Gastrocnemius medialis (tissue), 4 donors: ENCODE measurements at regions not wholly inside any gene's neighbourhood (a gene's known extent, or its start where the extent isn't known, plus 50 kb on each side); places are given as distances from the start of the nearest gene placed in this dataset.

Experiments
- CTCF ChIP-seq, 5 experiments: fragments of 450-650 bp in 3 of 5; fragments of 200-600 bp in 2 of 5; sonication (generic) in 2 of 5; IDR thresholded peaks in 4 of 5; conservative IDR thresholded peaks in 1 of 5; 1 replicate in 4 of 5; 2 replicates in 1 of 5; pipeline ENCODE4 v1.5.1; 2016 to 2019; ENCODE audit warnings: antibody characterized with exemption in 5 of 5, mild to moderate bottlenecking in 3 of 5, moderate library complexity in 3 of 5
- POLR2A ChIP-seq, 2 donors: fragments of 450-650 bp; IDR thresholded peaks; one replicate each; pipeline ENCODE4 v1.6.1; 2017; ENCODE audit warnings: antibody characterized with exemption in 2 of 2, mild to moderate bottlenecking in 2 of 2, moderate library complexity in 2 of 2

- TF ChIP-seq CTCF (IDR thresholded peaks at IDR 0.05 in 4 of 5, conservative IDR thresholded peaks at IDR 0.05 in 1 of 5) (no peak), POLR2A (IDR thresholded peaks at IDR 0.05) (no peak)
Measured at GRCh38 chr2:16559278-16560067, 106.2 kb downstream of the CYRIA start.
